Kidney (tissue), 13 donors: ENCODE measurements at regions not wholly inside any gene's neighbourhood (a gene's known extent, or its start where the extent isn't known, plus 50 kb on each side); places are given as distances from the start of the nearest gene placed in this dataset.
A peak's percentile ranks its signal among the peaks of the same experiment; 100 is the strongest.

Experiments
- DNase-seq, 5 donors: peaks; one replicate each; pipeline ENCODE4 v3.0.0-alpha.2; 2013 to 2020
- FAIRE-seq: peaks from 2 replicates; lab custom pipeline; 2012; peaks lifted over from hg19 to GRCh38; lab: Jason Lieb, UNC
- H3K27ac ChIP-seq, 2 donors: one replicate each; pipeline ENCODE4 v1.7.0; 2013; ENCODE audit warnings: low read depth in 2 of 2, low read length in 2 of 2, inconsistent platforms in 1 of 2
- H3K27me3 ChIP-seq: one replicate; pipeline ENCODE4 v1.7.1; 2013; ENCODE audit warnings: low read length, inconsistent platforms; ENCODE audit not compliant: control insufficient read depth, insufficient read depth
- H3K36me3 ChIP-seq, 3 donors: one replicate each; pipeline versions ENCODE4 v1.7.0 to v1.7.1; 2013; ENCODE audit warnings: low read length in 3 of 3, control low read depth in 1 of 3, inconsistent platforms in 1 of 3; ENCODE audit not compliant: insufficient read depth in 3 of 3, control insufficient read depth in 2 of 3
- H3K4me1 ChIP-seq, 3 donors: one replicate each; pipeline versions ENCODE4 v1.7.0 to v1.7.1; 2013; ENCODE audit warnings: low read length in 3 of 3, inconsistent platforms in 1 of 3, low read depth in 1 of 3; ENCODE audit not compliant: control insufficient read depth in 2 of 3, insufficient read depth in 2 of 3
- H3K4me3 ChIP-seq, 3 donors: one replicate each; pipeline versions ENCODE4 v1.7.0 to v1.8.1; 2013; ENCODE audit warnings: low read length in 3 of 3, control low read depth in 1 of 3, inconsistent platforms in 1 of 3
- H3K9ac ChIP-seq, 3 donors: one replicate each; pipeline versions ENCODE4 v1.7.0 to v1.7.1; 2013; ENCODE audit warnings: low read length in 3 of 3, control low read depth in 1 of 3, inconsistent platforms in 1 of 3
- H3K9me3 ChIP-seq, 3 donors: one replicate each; pipeline versions ENCODE4 v1.7.0 to v1.7.1; 2013; ENCODE audit warnings: low read length in 3 of 3, control low read depth in 1 of 3, inconsistent platforms in 1 of 3; ENCODE audit not compliant: control insufficient read depth in 2 of 3, insufficient read depth in 1 of 3
- intact Hi-C: fragments of 100-400 bp; cut with DNase I; formaldehyde crosslinking; loops from one replicate; pipeline ENCODE4 v1.11.1; 2022
- TF ChIP-seq, protein P1 (sequence below): IDR thresholded peaks from 3 replicates; pipeline ENCODE4 v1.5.1; 2012; ENCODE audit warnings: mild to moderate bottlenecking, moderate library complexity, borderline replicate concordance; ENCODE audit not compliant: insufficient read depth; ENCODE audit errors: extremely low read depth
- donor health status: control.
- donor health status: control.
- donor health status: control.
- donor health status: control.
- donor health status: control.
- donor health status: DM: yes; HTN: yes; CAD: no.
- donor health status: Normal renal cell carcinoma (clear cell type).

DNA sequence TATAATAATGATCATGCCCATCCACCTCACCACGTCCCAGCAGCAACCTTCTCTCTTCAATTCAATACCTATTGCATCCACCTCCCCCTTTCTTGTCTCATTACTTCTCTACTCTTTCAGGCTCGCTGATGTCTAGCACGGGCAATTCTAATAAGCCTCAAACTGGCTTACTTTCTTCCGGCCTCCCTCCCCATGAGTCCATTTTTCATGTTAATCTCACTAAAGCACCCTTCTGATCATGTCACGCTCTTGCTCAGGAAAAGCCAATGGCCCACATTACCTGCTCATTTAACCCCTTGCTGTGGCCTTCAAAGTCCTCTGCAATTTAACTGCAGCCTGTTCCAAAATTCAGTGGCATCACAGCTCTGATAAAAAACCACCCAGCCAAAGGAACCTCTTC lies 105.1 kb downstream of the UTRN start:
- Histone ChIP-seq H3K4me3 (no peak overlapping the region), H3K9ac (no peak overlapping the region), H3K4me1 (no peaks in the 10 kb centered on the region), H3K27me3 (no peaks in the 10 kb centered on the region), H3K27ac (no peak overlapping the region), H3K36me3 (no peaks in the 10 kb centered on the region), H3K9me3 (no peaks in the 10 kb centered on the region)
- intact Hi-C loops = no loop called here
- TF ChIP-seq, protein P1, sequence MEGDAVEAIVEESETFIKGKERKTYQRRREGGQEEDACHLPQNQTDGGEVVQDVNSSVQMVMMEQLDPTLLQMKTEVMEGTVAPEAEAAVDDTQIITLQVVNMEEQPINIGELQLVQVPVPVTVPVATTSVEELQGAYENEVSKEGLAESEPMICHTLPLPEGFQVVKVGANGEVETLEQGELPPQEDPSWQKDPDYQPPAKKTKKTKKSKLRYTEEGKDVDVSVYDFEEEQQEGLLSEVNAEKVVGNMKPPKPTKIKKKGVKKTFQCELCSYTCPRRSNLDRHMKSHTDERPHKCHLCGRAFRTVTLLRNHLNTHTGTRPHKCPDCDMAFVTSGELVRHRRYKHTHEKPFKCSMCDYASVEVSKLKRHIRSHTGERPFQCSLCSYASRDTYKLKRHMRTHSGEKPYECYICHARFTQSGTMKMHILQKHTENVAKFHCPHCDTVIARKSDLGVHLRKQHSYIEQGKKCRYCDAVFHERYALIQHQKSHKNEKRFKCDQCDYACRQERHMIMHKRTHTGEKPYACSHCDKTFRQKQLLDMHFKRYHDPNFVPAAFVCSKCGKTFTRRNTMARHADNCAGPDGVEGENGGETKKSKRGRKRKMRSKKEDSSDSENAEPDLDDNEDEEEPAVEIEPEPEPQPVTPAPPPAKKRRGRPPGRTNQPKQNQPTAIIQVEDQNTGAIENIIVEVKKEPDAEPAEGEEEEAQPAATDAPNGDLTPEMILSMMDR = no peak
- DNase-seq (peak in 1 of 5 donors; percentile 20), FAIRE-seq (no peak)

DNA sequence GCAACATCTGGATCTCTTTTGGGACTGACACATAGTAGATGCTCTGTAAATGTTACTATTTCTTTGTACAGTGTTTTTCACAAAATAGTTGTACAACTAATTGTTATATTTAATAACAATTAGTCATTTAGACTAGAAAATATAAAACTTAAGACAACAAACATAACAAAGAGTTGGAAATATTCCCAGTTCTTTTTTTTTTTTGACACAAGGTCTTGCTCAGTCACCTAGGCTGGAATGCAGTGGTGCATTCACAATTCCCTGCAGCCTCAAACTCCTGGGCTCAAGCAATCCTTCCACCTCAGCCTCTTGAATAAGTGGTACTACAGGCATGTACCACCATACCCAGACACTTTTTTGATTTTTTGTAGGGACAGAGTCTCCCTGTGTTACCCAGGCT lies 105.8 kb downstream of the UTRN start:
- FAIRE-seq (no peak), DNase-seq (no peak)
- H3K4me3 ChIP-seq = no peak overlapping the region
- H3K27me3 ChIP-seq = no peaks in the 10 kb centered on the region
- H3K9ac ChIP-seq = no peak overlapping the region
- H3K4me1 ChIP-seq = no peaks in the 10 kb centered on the region
- H3K36me3 ChIP-seq = no peaks in the 10 kb centered on the region
- intact Hi-C loops = no loop called here
- no peak overlapping the region for H3K27ac ChIP-seq
- no peaks in the 10 kb centered on the region for H3K9me3 ChIP-seq
- TF ChIP-seq, protein P1 = no peak

DNA sequence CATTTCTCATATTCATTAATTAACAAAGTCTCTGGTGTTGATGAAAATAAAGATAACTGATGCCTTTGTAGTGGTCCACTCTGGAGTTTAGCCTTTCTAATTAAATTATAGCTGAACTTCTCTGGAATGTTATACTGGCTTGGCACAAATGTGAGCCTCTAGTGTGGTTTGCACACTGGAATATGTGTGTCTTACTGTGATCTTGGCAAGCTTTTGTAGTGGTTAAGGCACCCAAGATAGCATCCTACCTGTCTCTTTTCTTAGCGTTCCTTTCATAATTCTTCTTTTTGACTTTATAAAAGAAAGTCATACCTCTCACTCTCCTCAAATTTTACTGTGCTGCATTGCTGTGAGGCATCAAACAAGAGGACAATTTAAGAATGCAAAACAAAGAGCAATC lies 107.4 kb downstream of the UTRN start:
- Histone ChIP-seq H3K36me3 (no peaks in the 10 kb centered on the region), H3K9ac (no peak overlapping the region), H3K27ac (no peak overlapping the region), H3K9me3 (no peaks in the 10 kb centered on the region), H3K4me3 (no peak overlapping the region), H3K27me3 (no peaks in the 10 kb centered on the region), H3K4me1 (no peaks in the 10 kb centered on the region)
- no peak for FAIRE-seq
- no peak for DNase-seq
- intact Hi-C loops = no loop called here
- TF ChIP-seq, protein P1 = no peak

DNA sequence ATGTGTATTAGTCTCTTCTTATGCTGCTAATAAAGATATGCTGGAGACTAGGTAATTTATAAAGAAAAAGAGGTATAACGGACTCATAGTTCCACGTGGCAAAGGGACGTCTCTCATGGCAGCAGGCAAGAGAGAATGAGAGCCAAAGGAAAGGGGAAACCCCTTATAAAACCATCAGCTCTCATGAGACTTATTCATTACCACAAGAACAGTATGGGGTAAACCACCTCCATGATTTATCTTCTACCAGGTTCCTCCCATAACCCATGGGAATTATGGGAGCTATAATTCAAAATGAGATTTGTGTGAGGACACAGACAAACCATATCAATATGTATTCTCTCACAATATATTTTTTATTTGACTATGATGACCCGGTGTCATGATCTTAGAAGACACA lies 109.1 kb downstream of the UTRN start:
- no peaks in the 10 kb centered on the region for H3K27me3 ChIP-seq
- DNase-seq (no peak), FAIRE-seq (no peak)
- no peak overlapping the region for H3K9ac ChIP-seq
- no peaks in the 10 kb centered on the region for H3K9me3 ChIP-seq
- no peak overlapping the region for H3K27ac ChIP-seq
- H3K4me1 ChIP-seq = no peaks in the 10 kb centered on the region
- no peaks in the 10 kb centered on the region for H3K36me3 ChIP-seq
- no peak overlapping the region for H3K4me3 ChIP-seq
- intact Hi-C loops = no loop called here
- TF ChIP-seq, protein P1 = no peak
